CD4-positive, alpha-beta T cell (primary cell): ENCODE measurements at regions not wholly inside any gene's neighbourhood (a gene's known extent, or its start where the extent isn't known, plus 50 kb on each side); places are given as distances from the start of the nearest gene placed in this dataset.
A peak's percentile ranks its signal among the peaks of the same experiment; 100 is the strongest.

Experiments
- ATAC-seq: fragments of 200-7000 bp; cut with Tn5 transposase; one replicate; pipeline ENCODE4 v1.10.0; 2022; ENCODE audit warnings: mild to moderate bottlenecking; ENCODE audit not compliant: poor library complexity
- CTCF ChIA-PET: fragments of 350-600 bp; sonication (Branson Sonifier 250); formaldehyde crosslinking; loops from one replicate; lab custom pipeline; 2021; ENCODE audit warnings: antibody characterized with exemption, inconsistent platforms; lab: Charles Lee
- POLR2A ChIA-PET: fragments of 350-600 bp; sonication (Branson Sonifier 250); formaldehyde crosslinking; loops from one replicate; lab custom pipeline; 2021; ENCODE audit warnings: antibody characterized with exemption, inconsistent platforms; lab: Charles Lee
- DNase-seq, 14 experiments: peaks; one replicate each; pipeline ENCODE4 v3.0.0-alpha.2; 2013 to 2020; ENCODE audit warnings: mixed read lengths in 2 of 14
- H3K27ac ChIP-seq, 2 donors: one replicate each; pipeline versions ENCODE4 v1.5.1 to v1.7.0; 2013; ENCODE audit warnings: low read length in 2 of 2, low read depth in 1 of 2, mild to moderate bottlenecking in 1 of 2
- H3K27me3 ChIP-seq, 2 experiments: 1 replicate in 1 of 2; 2 replicates in 1 of 2; pipeline versions ENCODE4 v1.6.1 to v1.7.0; 2013; ENCODE audit warnings: low read length in 2 of 2, control low read depth in 1 of 2, mild to moderate bottlenecking in 1 of 2, moderate library complexity in 1 of 2; ENCODE audit not compliant: insufficient read depth in 2 of 2, control insufficient read depth in 1 of 2
- H3K36me3 ChIP-seq: one replicate; pipeline ENCODE4 v1.6.1; 2013; ENCODE audit warnings: low read length, control low read depth; ENCODE audit not compliant: insufficient read depth
- H3K4me1 ChIP-seq: one replicate; pipeline ENCODE4 v1.6.1; 2013; ENCODE audit warnings: low read length, control low read depth; ENCODE audit not compliant: insufficient read depth
- H3K4me3 ChIP-seq: one replicate; pipeline ENCODE4 v1.5.1; 2013; ENCODE audit warnings: mild to moderate bottlenecking, low read length, moderate library complexity
- H3K9me3 ChIP-seq, 2 experiments: 1 replicate in 1 of 2; 2 replicates in 1 of 2; pipeline versions ENCODE4 v1.6.1 to v1.7.0; 2013; ENCODE audit warnings: low read length in 2 of 2, mild to moderate bottlenecking in 2 of 2, control low read depth in 1 of 2, moderate library complexity in 1 of 2; ENCODE audit not compliant: control insufficient read depth in 1 of 2, insufficient read depth in 1 of 2
- H3K27ac Mint-ChIP-seq: one replicate; pipeline ENCODE4 v1.8.0; 2020; ENCODE audit warnings: mixed read lengths
- H3K27me3 Mint-ChIP-seq: one replicate; pipeline ENCODE4 v1.8.0; 2021; ENCODE audit warnings: mixed read lengths
- H3K36me3 Mint-ChIP-seq: one replicate; pipeline ENCODE4 v1.8.0; 2021; ENCODE audit warnings: low read depth, mixed read lengths
- H3K4me1 Mint-ChIP-seq: one replicate; pipeline ENCODE4 v1.8.0; 2021; ENCODE audit warnings: low read depth, mixed read lengths
- H3K4me3 Mint-ChIP-seq: one replicate; pipeline ENCODE4 v1.8.0; 2020; ENCODE audit warnings: mild to moderate bottlenecking, mixed read lengths
- H3K9me3 Mint-ChIP-seq: one replicate; pipeline ENCODE4 v1.8.0; 2020; ENCODE audit warnings: mixed read lengths
- CTCF ChIP-seq: fragments of 200-600 bp; IDR thresholded peaks from one replicate; pipeline ENCODE4 v1.8.0; 2022; ENCODE audit warnings: antibody characterized with exemption, mild to moderate bottlenecking
- intact Hi-C, 2 experiments: fragments of 100-400 bp; cut with DNase I in 1 of 2; cut with micrococcal nuclease in 1 of 2; formaldehyde crosslinking; loops; one replicate each; pipeline versions ENCODE4 v1.15.1 to v1.9.0; 2023 to 2025; cut with DNase I, micrococcal nuclease

- H3K4me3 Mint-ChIP-seq, result no peak overlapping the region
- POLR2A ChIA-PET, result no interaction called here
- intact Hi-C loops, result no loop called here
These were observed 619.9 kb upstream of the SUCLG2 start for GRCh38 chr3:68274286-68274685.

GRCh38 chr3:68271145-68271544, 616.7 kb upstream of the SUCLG2 start:
- TF ChIP-seq CTCF, result no peak
- Mint-ChIP-seq H3K4me3 (no peak overlapping the region), H3K4me1 (no peaks in the 10 kb centered on the region), H3K36me3 (no peaks in the 10 kb centered on the region), H3K9me3 (no peaks in the 10 kb centered on the region), H3K27ac (no peak overlapping the region), H3K27me3 (no peaks in the 10 kb centered on the region)
- intact Hi-C loops, result no loop called here
- DNase-seq (no peak), ATAC-seq (no peak)
- Histone ChIP-seq H3K36me3 (no peaks in the 10 kb centered on the region), H3K27me3 (no peaks in the 10 kb centered on the region), H3K4me1 (no peaks in the 10 kb centered on the region), H3K27ac (no peak overlapping the region), H3K9me3 (no peaks in the 10 kb centered on the region), H3K4me3 (no peak overlapping the region)
- ChIA-PET CTCF (no interaction called here), POLR2A (no interaction called here)

More at GRCh38 chr3:68274286-68274685, 619.9 kb upstream of the SUCLG2 start:
- no peaks in the 10 kb centered on the region for H3K36me3 Mint-ChIP-seq
- H3K27ac Mint-ChIP-seq, result no peak overlapping the region
- no peak overlapping the region for H3K4me3 ChIP-seq
- no peak for TF ChIP-seq CTCF
- H3K9me3 ChIP-seq, result no peaks in the 10 kb centered on the region
- DNase-seq, result no peak
- no peaks in the 10 kb centered on the region for H3K27me3 ChIP-seq
- H3K4me1 Mint-ChIP-seq, result no peaks in the 10 kb centered on the region
- no peaks in the 10 kb centered on the region for H3K27me3 Mint-ChIP-seq
- CTCF ChIA-PET, result no interaction called here
- ATAC-seq, result no peak
- H3K36me3 ChIP-seq, result no peaks in the 10 kb centered on the region
- H3K4me1 ChIP-seq, result no peaks in the 10 kb centered on the region
- no peak overlapping the region for H3K27ac ChIP-seq
- H3K9me3 Mint-ChIP-seq, result no peaks in the 10 kb centered on the region

- TF ChIP-seq CTCF, result peak; percentile 57
- Mint-ChIP-seq H3K9me3 (no peaks in the 10 kb centered on the region), H3K27ac (no peak overlapping the region), H3K4me3 (no peak overlapping the region), H3K27me3 (no peaks in the 10 kb centered on the region), H3K4me1 (peaks cover 6% of the 10 kb centered on the region), H3K36me3 (no peaks in the 10 kb centered on the region)
- no peaks in the 10 kb centered on the region for H3K9me3 ChIP-seq
- intact Hi-C loops, result loop anchor here (1.0 to 5.0 kb wide), 6 partner anchors 355 to 1144 kb away; no protein-coding TSS in a partner anchor
- no peaks in the 10 kb centered on the region for H3K27me3 ChIP-seq
- ChIA-PET POLR2A (interaction anchor here (0.5 kb wide), 1 partner anchor 655 kb away, joined by 3 read pairs; no protein-coding TSS in a partner anchor), CTCF (no interaction called here)
- peak in 10 of 14 experiments; percentile 3 to 41 (median 15) for DNase-seq
- H3K4me3 ChIP-seq, result no peak overlapping the region
- H3K27ac ChIP-seq, result no peak overlapping the region
- no peaks in the 10 kb centered on the region for H3K36me3 ChIP-seq
- no peak for ATAC-seq
- H3K4me1 ChIP-seq, result no peaks in the 10 kb centered on the region
These were observed 602.3 kb upstream of the SUCLG2 start for GRCh38 chr3:68256635-68257223.
